SK-N-SH (cell line): ENCODE measurements at regions not wholly inside any gene's neighbourhood (a gene's known extent, or its start where the extent isn't known, plus 50 kb on each side); places are given as distances from the start of the nearest gene placed in this dataset.

Experiments used
- CTCF ChIP-seq: fragments of 200-600 bp; sonication (generic); IDR thresholded peaks from 2 replicates; pipeline ENCODE4 v1.6.1; 2017; ENCODE audit warnings: antibody characterized with exemption, mild to moderate bottlenecking, moderate library complexity
- EZH2phosphoT487 ChIP-seq: fragments of 200-600 bp; sonication (generic); IDR thresholded peaks from 2 replicates; pipeline ENCODE4 v1.6.1; 2017; ENCODE audit warnings: low read depth, mixed run types, mild to moderate bottlenecking, antibody characterized with exemption, moderate library complexity, borderline replicate concordance
- NFIC ChIP-seq: IDR thresholded peaks from 2 replicates; pipeline ENCODE4 v1.4.0; 2012; ENCODE audit warnings: borderline replicate concordance
- NRF1 ChIP-seq: IDR thresholded peaks from 2 replicates; pipeline ENCODE4 v1.6.1; 2012; ENCODE audit warnings: low read depth, mild to moderate bottlenecking, low read length
- RCOR1 ChIP-seq: fragments of 150-350 bp; IDR thresholded peaks from 2 replicates; pipeline ENCODE4 v1.6.1; 2017; ENCODE audit warnings: antibody characterized with exemption, low read length
- RXRA ChIP-seq: IDR thresholded peaks from 2 replicates; pipeline ENCODE4 v1.4.0; 2012; ENCODE audit warnings: low read depth, mild to moderate bottlenecking, borderline replicate concordance
- SMC3 ChIP-seq: IDR thresholded peaks from 2 replicates; pipeline ENCODE4 v1.6.1; 2012; ENCODE audit warnings: low read depth, low read length, improper control_type of control experiment
- TF ChIP-seq, protein P1 (sequence below): IDR thresholded peaks from 2 replicates; pipeline ENCODE4 v1.6.1; 2012; ENCODE audit warnings: mild to moderate bottlenecking, low read depth, low read length, moderate library complexity

GRCh38 chr15:88752951-88753350, 50.3 kb upstream of the ACAN start:
- TF ChIP-seq, protein P1, sequence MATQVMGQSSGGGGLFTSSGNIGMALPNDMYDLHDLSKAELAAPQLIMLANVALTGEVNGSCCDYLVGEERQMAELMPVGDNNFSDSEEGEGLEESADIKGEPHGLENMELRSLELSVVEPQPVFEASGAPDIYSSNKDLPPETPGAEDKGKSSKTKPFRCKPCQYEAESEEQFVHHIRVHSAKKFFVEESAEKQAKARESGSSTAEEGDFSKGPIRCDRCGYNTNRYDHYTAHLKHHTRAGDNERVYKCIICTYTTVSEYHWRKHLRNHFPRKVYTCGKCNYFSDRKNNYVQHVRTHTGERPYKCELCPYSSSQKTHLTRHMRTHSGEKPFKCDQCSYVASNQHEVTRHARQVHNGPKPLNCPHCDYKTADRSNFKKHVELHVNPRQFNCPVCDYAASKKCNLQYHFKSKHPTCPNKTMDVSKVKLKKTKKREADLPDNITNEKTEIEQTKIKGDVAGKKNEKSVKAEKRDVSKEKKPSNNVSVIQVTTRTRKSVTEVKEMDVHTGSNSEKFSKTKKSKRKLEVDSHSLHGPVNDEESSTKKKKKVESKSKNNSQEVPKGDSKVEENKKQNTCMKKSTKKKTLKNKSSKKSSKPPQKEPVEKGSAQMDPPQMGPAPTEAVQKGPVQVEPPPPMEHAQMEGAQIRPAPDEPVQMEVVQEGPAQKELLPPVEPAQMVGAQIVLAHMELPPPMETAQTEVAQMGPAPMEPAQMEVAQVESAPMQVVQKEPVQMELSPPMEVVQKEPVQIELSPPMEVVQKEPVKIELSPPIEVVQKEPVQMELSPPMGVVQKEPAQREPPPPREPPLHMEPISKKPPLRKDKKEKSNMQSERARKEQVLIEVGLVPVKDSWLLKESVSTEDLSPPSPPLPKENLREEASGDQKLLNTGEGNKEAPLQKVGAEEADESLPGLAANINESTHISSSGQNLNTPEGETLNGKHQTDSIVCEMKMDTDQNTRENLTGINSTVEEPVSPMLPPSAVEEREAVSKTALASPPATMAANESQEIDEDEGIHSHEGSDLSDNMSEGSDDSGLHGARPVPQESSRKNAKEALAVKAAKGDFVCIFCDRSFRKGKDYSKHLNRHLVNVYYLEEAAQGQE: no peak
- TF ChIP-seq SMC3 (no peak), CTCF (no peak), RCOR1 (no peak), EZH2phosphoT487 (no peak), RXRA (no peak), NFIC (no peak), NRF1 (no peak)
